GM18861 (cell line): ENCODE measurements at regions not wholly inside any gene's neighbourhood (a gene's known extent, or its start where the extent isn't known, plus 50 kb on each side); places are given as distances from the start of the nearest gene placed in this dataset.

Experiments
- ATAC-seq: cut with Tn5 transposase; IDR thresholded peaks from one replicate; pipeline ENCODE4 v1.9.1; 2021; ENCODE audit not compliant: unreplicated experiment

GRCh38 chr12:69061574-69061973, 128.6 kb upstream of the CPM start:
- no peak for ATAC-seq

GRCh38 chr12:69062621-69063237, 129.8 kb upstream of the CPM start:
- ATAC-seq: no peak

- ATAC-seq: no peak
Measured at GRCh38 chr12:69064734-69065443, 131.9 kb upstream of the CPM start.

- ATAC-seq: no peak
Measured at GRCh38 chr12:69065775-69066174, 132.8 kb upstream of the CPM start.

GRCh38 chr12:69066492-69067373, 133.8 kb upstream of the CPM start:
- ATAC-seq: no peak

GRCh38 chr12:69067713-69068112, 134.7 kb upstream of the CPM start:
- ATAC-seq: no peak

GRCh38 chr12:69068448-69068847, 135.5 kb upstream of the CPM start:
- no peak for ATAC-seq

- ATAC-seq: no peak
Measured at GRCh38 chr12:69069479-69069878, 136.5 kb upstream of the CPM start.

GRCh38 chr12:69070319-69071090, 137.5 kb upstream of the CPM start:
- ATAC-seq: peak; percentile 67

GRCh38 chr12:69071091-69071370, 138.1 kb upstream of the CPM start:
- ATAC-seq: no peak

- ATAC-seq: no peak
Measured at GRCh38 chr12:69073035-69073434, 140.1 kb upstream of the CPM start.

GRCh38 chr12:69074556-69075349, 141.8 kb upstream of the CPM start:
- ATAC-seq: no peak

- no peak for ATAC-seq
Measured at GRCh38 chr12:69083689-69084088, 150.7 kb upstream of the CPM start.

GRCh38 chr12:69084816-69085378, 151.9 kb upstream of the CPM start:
- ATAC-seq: no peak

- ATAC-seq: no peak
Measured at GRCh38 chr12:69085852-69086251, 152.9 kb upstream of the CPM start.

- no peak for ATAC-seq
Measured at GRCh38 chr12:69087986-69088385, 151.4 kb upstream of the CPSF6 start.

GRCh38 chr12:69090722-69091121, 148.6 kb upstream of the CPSF6 start:
- ATAC-seq: no peak

- ATAC-seq: no peak
Measured at GRCh38 chr12:69091442-69092017, 147.8 kb upstream of the CPSF6 start.

GRCh38 chr12:69092137-69092536, 147.2 kb upstream of the CPSF6 start:
- no peak for ATAC-seq
